MM.1S (cell line): ENCODE measurements at regions not wholly inside any gene's neighbourhood (a gene's known extent, or its start where the extent isn't known, plus 50 kb on each side); places are given as distances from the start of the nearest gene placed in this dataset.

Source experiments
- DNase-seq: peaks from one replicate; pipeline ENCODE4 v3.0.0-alpha.2; 2015
- H2AFZ ChIP-seq: fragments of 300-600 bp; sonication (generic); 2 replicates; pipeline ENCODE4 v1.6.0; 2016; ENCODE audit warnings: antibody characterized with exemption, low read length
- H3F3A ChIP-seq: fragments of 300-600 bp; sonication (generic); 2 replicates; pipeline ENCODE4 v1.6.1; 2016; ENCODE audit warnings: mild to moderate bottlenecking, antibody characterized with exemption, low read length, moderate library complexity, mixed read lengths; ENCODE audit not compliant: insufficient read depth
- H3K27ac ChIP-seq: fragments of 300-600 bp; sonication (generic); 2 replicates; pipeline ENCODE4 v1.5.1; 2016; ENCODE audit warnings: mild to moderate bottlenecking, low read length
- H3K27me3 ChIP-seq: fragments of 300-600 bp; sonication (generic); replicated peaks from 2 replicates; pipeline ENCODE4 v1.6.0; 2016; ENCODE audit warnings: low read length; ENCODE audit not compliant: insufficient read depth
- H3K36me3 ChIP-seq: fragments of 300-600 bp; sonication (generic); replicated peaks from 2 replicates; pipeline ENCODE4 v1.6.1; 2016; ENCODE audit warnings: mild to moderate bottlenecking, low read length, mixed read lengths; ENCODE audit not compliant: insufficient read depth
- H3K4me1 ChIP-seq: fragments of 300-600 bp; sonication (generic); 2 replicates; pipeline ENCODE4 v1.6.1; 2016; ENCODE audit warnings: low read length, mixed read lengths
- H3K4me2 ChIP-seq: fragments of 300-600 bp; sonication (generic); 2 replicates; pipeline ENCODE4 v1.6.0; 2016; ENCODE audit warnings: low read depth, low read length
- H3K4me3 ChIP-seq: fragments of 300-600 bp; sonication (generic); 2 replicates; pipeline ENCODE4 v1.5.1; 2016; ENCODE audit warnings: low read length, mixed read lengths
- H3K79me2 ChIP-seq: fragments of 300-600 bp; sonication (generic); 2 replicates; pipeline ENCODE4 v1.6.1; 2016; ENCODE audit warnings: mixed run types, low read length, mixed read lengths
- H3K9ac ChIP-seq: fragments of 300-600 bp; sonication (generic); 2 replicates; pipeline ENCODE4 v1.6.1; 2016; ENCODE audit warnings: low read length, mixed read lengths
- H3K9me2 ChIP-seq: fragments of 300-600 bp; sonication (generic); replicated peaks from 2 replicates; pipeline ENCODE4 v1.6.1; 2016; ENCODE audit warnings: mild to moderate bottlenecking, low read length, mixed read lengths; ENCODE audit not compliant: insufficient read depth
- H3K9me3 ChIP-seq: fragments of 300-600 bp; sonication (generic); replicated peaks from 2 replicates; pipeline ENCODE4 v1.6.1; 2016; ENCODE audit warnings: mild to moderate bottlenecking, low read length, mixed read lengths; ENCODE audit not compliant: insufficient read depth
- H4K20me1 ChIP-seq: fragments of 300-600 bp; sonication (generic); 2 replicates; pipeline ENCODE4 v1.6.1; 2016; ENCODE audit warnings: mild to moderate bottlenecking, low read length, moderate library complexity, mixed read lengths; ENCODE audit not compliant: insufficient read depth
- EZH2 ChIP-seq: fragments of 300-600 bp; sonication (generic); optimal IDR thresholded peaks from 2 replicates; pipeline ENCODE3; 2017; ENCODE audit warnings: low read depth, mild to moderate bottlenecking, antibody characterized with exemption, low read length, mixed read lengths
- EZH2phosphoT487 ChIP-seq: fragments of 300-600 bp; sonication (generic); IDR thresholded peaks from 2 replicates; pipeline ENCODE4 v1.6.1; 2018; ENCODE audit warnings: antibody characterized with exemption, low read length
- TF ChIP-seq, protein P1 (sequence below): fragments of 300-600 bp; sonication (generic); IDR thresholded peaks from 2 replicates; pipeline ENCODE4 v1.5.1; 2016; ENCODE audit warnings: antibody characterized with exemption, low read length, mixed read lengths

DNA sequence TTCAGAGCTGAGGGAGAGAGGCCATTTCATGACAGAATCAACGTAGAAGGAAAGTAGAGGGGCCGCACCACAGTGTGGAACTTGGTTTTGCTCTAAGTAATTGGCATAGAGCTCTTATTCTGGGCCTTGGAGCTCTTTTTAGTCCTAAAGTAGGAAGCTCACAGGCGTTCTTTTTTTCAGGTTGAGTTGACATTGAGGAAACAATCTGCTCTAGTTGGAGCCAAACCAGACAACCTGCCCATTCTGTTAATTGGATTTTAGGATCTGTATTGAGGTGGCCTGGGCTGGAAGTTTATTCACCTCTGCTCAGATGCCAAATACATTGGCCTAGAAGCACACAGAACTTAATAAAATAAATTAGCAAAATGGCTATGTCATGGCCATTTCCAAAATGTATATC, 1093.9 kb downstream of the ADGRL2 start:
- Histone ChIP-seq H3K79me2 (no peaks in the 10 kb centered on the region), H3K9me2 (no peaks in the 10 kb centered on the region), H2AFZ (no peak overlapping the region), H3F3A (no peaks in the 10 kb centered on the region), H3K9me3 (no peaks in the 10 kb centered on the region), H3K4me1 (no peaks in the 10 kb centered on the region), H3K4me2 (no peak overlapping the region), H3K36me3 (no peaks in the 10 kb centered on the region), H3K27ac (no peak overlapping the region), H3K4me3 (no peak overlapping the region), H4K20me1 (no peaks in the 10 kb centered on the region), H3K9ac (no peak overlapping the region), H3K27me3 (no peaks in the 10 kb centered on the region)
- no peak for TF ChIP-seq EZH2
- TF ChIP-seq, protein P1, sequence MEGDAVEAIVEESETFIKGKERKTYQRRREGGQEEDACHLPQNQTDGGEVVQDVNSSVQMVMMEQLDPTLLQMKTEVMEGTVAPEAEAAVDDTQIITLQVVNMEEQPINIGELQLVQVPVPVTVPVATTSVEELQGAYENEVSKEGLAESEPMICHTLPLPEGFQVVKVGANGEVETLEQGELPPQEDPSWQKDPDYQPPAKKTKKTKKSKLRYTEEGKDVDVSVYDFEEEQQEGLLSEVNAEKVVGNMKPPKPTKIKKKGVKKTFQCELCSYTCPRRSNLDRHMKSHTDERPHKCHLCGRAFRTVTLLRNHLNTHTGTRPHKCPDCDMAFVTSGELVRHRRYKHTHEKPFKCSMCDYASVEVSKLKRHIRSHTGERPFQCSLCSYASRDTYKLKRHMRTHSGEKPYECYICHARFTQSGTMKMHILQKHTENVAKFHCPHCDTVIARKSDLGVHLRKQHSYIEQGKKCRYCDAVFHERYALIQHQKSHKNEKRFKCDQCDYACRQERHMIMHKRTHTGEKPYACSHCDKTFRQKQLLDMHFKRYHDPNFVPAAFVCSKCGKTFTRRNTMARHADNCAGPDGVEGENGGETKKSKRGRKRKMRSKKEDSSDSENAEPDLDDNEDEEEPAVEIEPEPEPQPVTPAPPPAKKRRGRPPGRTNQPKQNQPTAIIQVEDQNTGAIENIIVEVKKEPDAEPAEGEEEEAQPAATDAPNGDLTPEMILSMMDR, result no peak
- DNase-seq, result no peak

DNA sequence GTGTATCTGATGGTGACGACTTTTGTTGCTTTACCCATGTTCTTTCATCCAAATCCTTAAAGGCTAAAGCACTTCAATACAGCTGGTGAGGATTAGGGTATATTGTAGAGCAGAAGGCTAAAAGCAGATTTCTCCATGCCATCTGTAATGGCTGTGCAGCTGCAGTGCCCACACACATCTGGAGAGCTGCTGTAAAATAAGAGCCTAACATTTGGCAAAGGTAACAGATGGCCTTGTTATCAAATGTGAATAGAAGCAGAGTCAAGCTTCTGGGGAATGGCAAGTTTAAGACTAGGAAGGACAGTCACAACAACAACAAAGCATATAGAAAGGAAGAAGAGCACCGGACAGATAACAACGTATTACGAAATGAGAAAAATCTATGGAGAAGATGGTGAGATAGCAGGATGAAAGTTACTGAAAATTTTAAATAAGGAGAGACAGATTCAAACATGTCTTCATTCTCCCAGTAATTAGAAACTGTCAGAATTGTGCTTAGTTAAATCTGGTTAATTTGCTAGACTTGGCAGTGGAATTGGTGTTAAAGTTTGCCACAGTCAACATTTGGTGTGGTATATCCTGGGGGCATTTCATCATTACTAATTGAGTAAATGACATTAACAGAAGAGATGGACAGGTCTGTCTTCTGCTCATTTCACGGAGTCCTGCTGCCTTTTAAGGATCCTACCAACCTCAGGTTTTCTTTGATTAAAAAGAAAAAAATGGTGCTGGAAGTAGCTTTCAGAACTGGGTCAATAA, 1093.2 kb downstream of the ADGRL2 start:
- no peak for DNase-seq
- TF ChIP-seq EZH2, result no peak
- TF ChIP-seq, protein P1, result no peak
- no peak for TF ChIP-seq EZH2phosphoT487
- H3K4me1 ChIP-seq, result no peaks in the 10 kb centered on the region
- no peak overlapping the region for H3K4me3 ChIP-seq
- H3K9me3 ChIP-seq, result no peaks in the 10 kb centered on the region
- no peaks in the 10 kb centered on the region for H3F3A ChIP-seq
- H3K27me3 ChIP-seq, result no peaks in the 10 kb centered on the region
- no peak overlapping the region for H3K9ac ChIP-seq
- H3K4me2 ChIP-seq, result no peak overlapping the region
- H4K20me1 ChIP-seq, result no peaks in the 10 kb centered on the region
- no peak overlapping the region for H3K27ac ChIP-seq
- no peak overlapping the region for H2AFZ ChIP-seq
- no peaks in the 10 kb centered on the region for H3K9me2 ChIP-seq
- no peaks in the 10 kb centered on the region for H3K79me2 ChIP-seq
- no peaks in the 10 kb centered on the region for H3K36me3 ChIP-seq

DNA sequence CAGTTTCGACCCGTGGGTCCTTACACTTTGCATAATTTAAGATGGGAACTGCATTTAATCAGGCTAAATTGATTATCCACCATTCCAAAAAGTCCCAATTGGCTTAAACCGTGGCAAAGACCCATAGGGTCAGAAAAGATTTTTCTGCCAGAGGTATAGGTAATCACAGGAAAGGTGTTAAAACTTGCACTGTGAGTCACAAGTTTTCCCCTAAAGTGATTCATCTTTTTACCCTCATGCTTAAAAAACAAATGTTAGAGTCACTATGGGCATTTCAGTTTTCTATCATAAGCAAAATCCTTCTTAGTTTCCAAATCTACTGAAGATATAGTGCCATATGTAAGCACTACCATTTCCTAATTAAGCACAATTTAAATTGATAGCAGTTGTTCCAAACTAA, 1079.8 kb downstream of the ADGRL2 start:
- Histone ChIP-seq H3K27ac (no peak overlapping the region), H3K9me3 (no peaks in the 10 kb centered on the region), H3K4me3 (no peak overlapping the region), H3K36me3 (no peaks in the 10 kb centered on the region), H3F3A (no peaks in the 10 kb centered on the region), H3K4me2 (no peak overlapping the region), H2AFZ (no peak overlapping the region), H3K79me2 (no peaks in the 10 kb centered on the region), H3K9me2 (no peaks in the 10 kb centered on the region), H3K4me1 (no peaks in the 10 kb centered on the region), H3K27me3 (no peaks in the 10 kb centered on the region), H3K9ac (no peak overlapping the region), H4K20me1 (no peaks in the 10 kb centered on the region)
- TF ChIP-seq, protein P1, result no peak
- TF ChIP-seq EZH2phosphoT487 (no peak), EZH2 (no peak)
- DNase-seq, result no peak
